Esophagus squamous epithelium (tissue), 4 donors: ENCODE measurements at regions not wholly inside any gene's neighbourhood (a gene's known extent, or its start where the extent isn't known, plus 50 kb on each side); places are given as distances from the start of the nearest gene placed in this dataset.

Experiments
- POLR2A ChIP-seq, 4 donors: fragments of 450-650 bp; IDR thresholded peaks; one replicate each; pipeline ENCODE4 v1.6.1; 2017; ENCODE audit warnings: antibody characterized with exemption in 4 of 4, mild to moderate bottlenecking in 4 of 4, moderate library complexity in 3 of 4
- TF ChIP-seq, protein P1 (sequence below), 6 experiments: fragments of 450-650 bp in 4 of 6; fragments of 200-600 bp in 2 of 6; sonication (generic) in 2 of 6; IDR thresholded peaks; one replicate each; pipeline ENCODE4 v1.5.1; 2016 to 2019; ENCODE audit warnings: antibody characterized with exemption in 6 of 6, mild to moderate bottlenecking in 4 of 6, moderate library complexity in 4 of 6

DNA sequence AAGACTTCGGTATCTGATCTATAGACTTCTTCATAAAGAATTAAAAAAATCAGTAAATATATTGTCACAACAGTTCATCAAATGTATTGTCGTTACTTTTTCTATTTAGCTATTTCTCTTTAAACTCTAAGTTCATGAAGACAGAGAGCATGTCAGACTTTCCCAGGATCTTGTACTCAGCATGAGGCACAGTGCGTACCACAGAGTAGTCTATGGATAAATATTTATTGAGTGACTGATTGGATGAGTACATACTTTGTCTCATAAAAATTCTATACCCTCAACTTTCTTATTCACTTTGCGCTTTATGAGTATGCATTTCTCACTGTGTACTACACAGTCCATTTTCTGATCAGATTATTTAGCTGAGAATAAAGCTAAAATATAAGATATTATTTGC lies 1284.4 kb upstream of the ADGRB3 start:
- TF ChIP-seq, protein P1, sequence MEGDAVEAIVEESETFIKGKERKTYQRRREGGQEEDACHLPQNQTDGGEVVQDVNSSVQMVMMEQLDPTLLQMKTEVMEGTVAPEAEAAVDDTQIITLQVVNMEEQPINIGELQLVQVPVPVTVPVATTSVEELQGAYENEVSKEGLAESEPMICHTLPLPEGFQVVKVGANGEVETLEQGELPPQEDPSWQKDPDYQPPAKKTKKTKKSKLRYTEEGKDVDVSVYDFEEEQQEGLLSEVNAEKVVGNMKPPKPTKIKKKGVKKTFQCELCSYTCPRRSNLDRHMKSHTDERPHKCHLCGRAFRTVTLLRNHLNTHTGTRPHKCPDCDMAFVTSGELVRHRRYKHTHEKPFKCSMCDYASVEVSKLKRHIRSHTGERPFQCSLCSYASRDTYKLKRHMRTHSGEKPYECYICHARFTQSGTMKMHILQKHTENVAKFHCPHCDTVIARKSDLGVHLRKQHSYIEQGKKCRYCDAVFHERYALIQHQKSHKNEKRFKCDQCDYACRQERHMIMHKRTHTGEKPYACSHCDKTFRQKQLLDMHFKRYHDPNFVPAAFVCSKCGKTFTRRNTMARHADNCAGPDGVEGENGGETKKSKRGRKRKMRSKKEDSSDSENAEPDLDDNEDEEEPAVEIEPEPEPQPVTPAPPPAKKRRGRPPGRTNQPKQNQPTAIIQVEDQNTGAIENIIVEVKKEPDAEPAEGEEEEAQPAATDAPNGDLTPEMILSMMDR (IDR thresholded peaks at IDR 0.05), result no peak
- TF ChIP-seq POLR2A (IDR thresholded peaks at IDR 0.05), result no peak
